GM23338 (cell line): ENCODE measurements at regions not wholly inside any gene's neighbourhood (a gene's known extent, or its start where the extent isn't known, plus 50 kb on each side); places are given as distances from the start of the nearest gene placed in this dataset.

Source experiments
- CTCF ChIP-seq, 2 experiments: fragments of 200-600 bp in 1 of 2; sonication (generic) in 1 of 2; conservative IDR thresholded peaks; 2 replicates each; pipeline versions ENCODE4 v1.5.1 to v1.6.1; 2016 to 2017; ENCODE audit warnings: antibody characterized with exemption in 2 of 2, low read depth in 2 of 2, mild to moderate bottlenecking in 2 of 2, moderate library complexity in 1 of 2
- EZH2phosphoT487 ChIP-seq: fragments of 200-600 bp; sonication (generic); IDR thresholded peaks from one replicate; pipeline ENCODE4 v1.8.1; 2018; ENCODE audit warnings: antibody characterized with exemption; ENCODE audit not compliant: unreplicated experiment
- JUNB ChIP-seq: IDR thresholded peaks from one replicate; pipeline ENCODE4 v1.6.1; 2016; ENCODE audit warnings: antibody characterized with exemption; ENCODE audit not compliant: unreplicated experiment
- POLR2AphosphoS5 ChIP-seq: IDR thresholded peaks from 2 replicates; pipeline ENCODE4 v1.6.1; 2016; ENCODE audit warnings: antibody characterized with exemption, low read depth
- REST ChIP-seq: IDR thresholded peaks from one replicate; pipeline ENCODE4 v1.6.1; 2018; ENCODE audit warnings: antibody characterized with exemption; ENCODE audit not compliant: unreplicated experiment
- ZNF331 ChIP-seq: fragments of 250-450 bp; sonication (Bioruptor Pico); IDR thresholded peaks from 2 replicates; pipeline ENCODE4 v1.5.0; 2020; ENCODE audit warnings: low read depth, mild to moderate bottlenecking, moderate library complexity
- ZNF462 ChIP-seq: fragments of 250-450 bp; sonication (Bioruptor Pico); IDR thresholded peaks from 2 replicates; pipeline ENCODE4 v1.5.0; 2020; ENCODE audit warnings: mild to moderate bottlenecking, moderate library complexity

- TF ChIP-seq ZNF462 (CRISPR knock-in tag), result no peak
- no peak for TF ChIP-seq JUNB
- no peak for TF ChIP-seq CTCF (conservative IDR thresholded peaks at IDR 0.05; ENCODE audit: low read depth in 2 of 2)
- TF ChIP-seq POLR2AphosphoS5, result no peak
- no peak for TF ChIP-seq REST
- no peak for TF ChIP-seq ZNF331 (CRISPR knock-in tag)
- no peak for TF ChIP-seq EZH2phosphoT487
Observed at GRCh38 chr2:122800781-122801180, 1045.3 kb downstream of the TSN start (continued).
